Pulmonary artery endothelial cell (primary cell): ENCODE measurements at regions not wholly inside any gene's neighbourhood (a gene's known extent, or its start where the extent isn't known, plus 50 kb on each side); places are given as distances from the start of the nearest gene placed in this dataset.

ENCODE experiments used
- DNase-seq: peaks from one replicate; pipeline ENCODE4 v3.0.0-alpha.2; 2011; ENCODE audit warnings: low read depth, low spot score

DNA sequence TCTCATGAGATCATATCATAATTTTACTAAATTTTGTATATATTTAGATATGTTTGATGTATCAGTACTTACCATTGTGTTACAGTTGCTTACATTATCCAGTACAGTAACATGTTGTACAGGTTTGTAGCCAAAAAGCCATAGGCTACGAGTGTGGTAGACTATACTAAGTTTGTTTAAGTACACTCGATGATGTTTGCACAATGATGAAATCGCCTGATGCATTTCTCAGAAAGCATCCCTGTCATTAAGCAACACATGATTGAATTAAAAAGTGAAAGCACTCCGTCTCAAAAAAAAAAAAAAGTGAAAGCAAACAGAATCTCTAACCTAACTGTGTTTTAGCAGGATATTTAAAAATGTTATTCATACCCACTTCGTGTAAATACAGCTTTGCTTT lies 104.9 kb upstream of the TFAP2D start:
- DNase-seq, result no peak

DNA sequence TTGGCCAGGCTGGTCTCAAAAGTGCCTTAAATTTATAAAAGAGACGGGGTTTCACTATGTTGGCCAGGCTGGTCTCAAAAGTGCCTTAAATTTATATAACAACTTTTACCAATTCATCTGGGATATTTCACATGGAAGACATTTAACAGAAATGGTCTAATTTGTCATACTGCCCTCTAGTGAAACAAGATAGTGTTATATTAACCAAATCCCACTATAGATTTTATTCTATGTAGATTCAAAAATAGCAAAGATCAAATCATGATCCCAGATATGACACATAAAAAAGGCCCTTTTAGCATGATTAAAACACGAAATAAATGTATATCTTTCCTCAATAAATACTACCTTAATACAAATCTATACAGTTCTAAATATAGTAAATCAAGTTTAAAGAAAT lies 102.8 kb upstream of the TFAP2D start:
- DNase-seq, result no peak

DNA sequence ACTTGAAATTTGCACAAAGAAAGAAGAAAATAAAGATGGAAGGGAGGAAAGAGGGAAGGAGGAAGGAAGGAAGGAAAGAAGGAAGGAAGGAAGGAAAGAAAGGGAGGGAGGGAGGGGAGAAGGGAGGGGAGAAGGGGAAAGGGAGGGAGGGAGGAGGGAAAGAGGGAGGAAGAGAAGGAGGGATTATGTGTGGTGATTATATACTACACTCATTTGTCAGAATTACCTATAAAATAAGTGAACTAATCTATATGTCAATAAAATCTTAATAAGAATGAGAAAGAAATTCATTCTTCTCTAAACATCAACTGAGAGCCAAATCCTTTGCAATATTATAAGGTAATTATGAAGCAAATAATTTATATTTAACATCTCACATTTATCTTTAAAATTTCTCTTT lies 77.9 kb upstream of the TFAP2D start:
- DNase-seq, result no peak

DNA sequence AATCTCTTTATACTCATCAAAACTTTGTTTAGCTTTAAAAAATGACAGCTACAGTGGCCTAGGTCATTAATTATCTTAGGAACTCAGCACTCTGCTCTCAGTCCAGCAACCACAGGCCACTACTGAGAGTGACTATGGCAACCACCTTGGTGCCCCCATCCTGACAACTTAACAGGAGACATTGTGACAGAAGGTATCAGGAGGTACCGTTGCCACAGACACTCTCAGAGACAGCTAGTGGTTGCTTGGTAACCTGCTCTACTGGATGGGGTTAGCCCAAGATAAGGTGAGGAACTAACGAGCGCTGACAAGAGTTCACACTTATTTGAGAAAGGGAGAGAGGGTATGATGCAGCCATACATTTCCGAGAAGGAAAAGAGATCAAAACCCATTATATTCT lies 76.1 kb upstream of the TFAP2D start:
- no peak for DNase-seq

- DNase-seq, result no peak
These were observed 64.2 kb upstream of the TFAP2D start for GRCh38 chr6:50649086-50649485.

DNA sequence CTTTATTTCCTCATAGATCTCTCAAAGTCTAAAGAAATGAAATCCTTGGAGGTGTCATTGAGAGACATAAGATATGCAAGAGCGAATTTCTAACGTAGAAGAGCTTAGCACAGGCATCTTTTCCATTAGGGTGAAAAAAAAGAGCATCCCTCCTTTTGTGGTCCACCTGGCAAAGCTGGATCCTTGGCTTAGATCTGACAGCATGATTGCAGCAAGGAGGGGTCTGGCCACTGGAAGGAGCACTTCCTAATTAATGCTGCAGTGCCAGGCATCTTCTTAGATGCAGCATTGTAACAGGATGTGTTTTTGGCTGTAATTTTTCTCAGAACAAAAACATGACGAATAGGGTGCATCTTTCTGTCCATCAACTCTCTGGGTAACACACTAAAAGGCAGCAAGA lies 60.1 kb upstream of the TFAP2D start:
- DNase-seq, result no peak

DNA sequence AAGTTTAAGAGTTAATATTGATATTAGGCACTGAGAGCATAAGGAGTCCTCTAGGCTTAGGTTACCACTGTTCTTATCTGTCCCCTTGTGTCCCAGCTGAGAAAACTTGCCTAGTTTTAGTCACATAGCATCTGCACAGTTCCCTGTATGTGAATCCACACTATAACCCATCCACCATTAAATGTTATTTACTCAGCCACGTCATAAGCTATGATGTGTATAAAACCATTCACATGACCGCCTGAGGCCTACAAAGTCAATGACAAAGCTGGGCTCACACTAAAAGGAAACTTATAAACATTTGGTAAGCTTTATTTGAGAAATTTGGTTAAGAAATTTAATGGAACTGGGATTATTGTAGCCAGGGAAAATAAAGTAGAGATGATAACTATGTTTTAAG lies 59.2 kb upstream of the TFAP2D start:
- no peak for DNase-seq

GRCh38 chr6:50655848-50656453 lies 57.4 kb upstream of the TFAP2D start:
- no peak for DNase-seq

- DNase-seq, result no peak
These were observed 55.8 kb upstream of the TFAP2D start for GRCh38 chr6:50657513-50657912.

DNA sequence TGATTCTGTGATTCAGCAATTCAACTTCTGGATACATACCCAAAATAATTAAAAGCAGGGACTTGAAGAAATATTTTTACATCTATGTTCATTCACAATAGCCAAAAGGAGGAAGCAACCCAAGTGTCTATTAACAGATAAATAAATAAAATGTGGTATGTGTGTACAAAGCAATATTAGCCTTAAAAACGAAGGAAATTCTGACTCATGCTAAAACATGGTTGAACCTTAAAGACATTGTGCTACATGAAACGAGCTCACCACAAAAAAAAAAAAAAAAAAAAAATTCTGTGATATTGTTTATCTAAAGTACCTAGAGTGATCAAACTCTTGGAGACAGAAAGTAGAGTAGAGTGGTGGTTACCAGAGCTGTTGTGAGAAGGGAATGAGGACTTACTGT lies 54.8 kb upstream of the TFAP2D start:
- DNase-seq, result no peak

- DNase-seq, result peak; percentile 86
These were observed 51.7 kb upstream of the TFAP2D start for GRCh38 chr6:50661636-50662035.
